ENCODE measurements at regions not wholly inside any gene's neighbourhood (a gene's known extent, or its start where the extent isn't known, plus 50 kb on each side); places are given as distances from the start of the nearest gene placed in this dataset.

- DNase-seq: no peak
Observed at GRCh38 chr20:60294632-60295031, 336.4 kb downstream of the CDH26 start.

GRCh38 chr20:60295214-60295613 is 337.0 kb downstream of the CDH26 start:
- DNase-seq: no peak

- DNase-seq: no peak
Observed at GRCh38 chr20:60297649-60298048, 339.4 kb downstream of the CDH26 start.

- DNase-seq: no peak
Observed at GRCh38 chr20:60298647-60299046, 340.4 kb downstream of the CDH26 start.

- DNase-seq: no peak
Observed at GRCh38 chr20:60299951-60300350, 341.7 kb downstream of the CDH26 start.

GRCh38 chr20:60300374-60300773 is 342.2 kb downstream of the CDH26 start:
- no peak for DNase-seq

GRCh38 chr20:60302875-60303274 is 344.7 kb downstream of the CDH26 start:
- no peak for DNase-seq

- no peak for DNase-seq
Observed at GRCh38 chr20:60304026-60304590, 345.9 kb downstream of the CDH26 start.

- DNase-seq: no peak
Observed at GRCh38 chr20:60304931-60305330, 346.7 kb downstream of the CDH26 start.

GRCh38 chr20:60306105-60306504 is 347.9 kb downstream of the CDH26 start:
- DNase-seq: no peak

- DNase-seq: no peak
Observed at GRCh38 chr20:60306551-60306950, 348.3 kb downstream of the CDH26 start.

- DNase-seq: no peak
Observed at GRCh38 chr20:60310560-60311349, 352.5 kb downstream of the CDH26 start.

GRCh38 chr20:60313191-60313590 is 355.0 kb downstream of the CDH26 start:
- no peak for DNase-seq

GRCh38 chr20:60313614-60314013 is 355.4 kb downstream of the CDH26 start:
- no peak for DNase-seq

GRCh38 chr20:60314727-60315126 is 356.5 kb downstream of the CDH26 start:
- no peak for DNase-seq

GRCh38 chr20:60316476-60317158 is 358.4 kb downstream of the CDH26 start:
- no peak for DNase-seq

GRCh38 chr20:60317401-60317800 is 359.2 kb downstream of the CDH26 start:
- DNase-seq: no peak

- no peak for DNase-seq
Observed at GRCh38 chr20:60321601-60322000, 363.4 kb downstream of the CDH26 start.

GRCh38 chr20:60326821-60327220 is 368.6 kb downstream of the CDH26 start:
- no peak for DNase-seq

GRCh38 chr20:60327971-60328660 is 369.9 kb downstream of the CDH26 start:
- DNase-seq: no peak

- DNase-seq: no peak
Observed at GRCh38 chr20:60330461-60330860, 372.2 kb downstream of the CDH26 start.

GRCh38 chr20:60331688-60332300 is 373.6 kb downstream of the CDH26 start:
- no peak for DNase-seq

GRCh38 chr20:60332523-60332922 is 374.3 kb downstream of the CDH26 start:
- no peak for DNase-seq
